WTC11 (cell line): ENCODE measurements at regions not wholly inside any gene's neighbourhood (a gene's known extent, or its start where the extent isn't known, plus 50 kb on each side); places are given as distances from the start of the nearest gene placed in this dataset.

ENCODE experiments used
- ATAC-seq: fragments of 200-7000 bp; cut with Tn5 transposase; 2 replicates; pipeline ENCODE4 v1.10.0; 2021; ENCODE audit warnings: mild to moderate bottlenecking, moderate library complexity
- CTCF ChIA-PET: fragments of 300-600 bp; sonication (Branson Sonifier 250); formaldehyde crosslinking; loops from one replicate; lab custom pipeline; 2021; ENCODE audit warnings: antibody characterized with exemption; lab: Charles Lee
- POLR2A ChIA-PET: fragments of 350-600 bp; sonication (Branson Sonifier 250); formaldehyde crosslinking; loops from one replicate; lab custom pipeline; 2021; ENCODE audit warnings: antibody characterized with exemption; lab: Charles Lee
- DNase-seq: peaks from one replicate; pipeline ENCODE4 v3.0.0; 2021; ENCODE audit warnings: low spot score
- H3K27ac Mint-ChIP-seq: 2 replicates; pipeline ENCODE4 v1.8.0; 2021; ENCODE audit warnings: mixed read lengths
- H3K27me3 Mint-ChIP-seq: 2 replicates; pipeline ENCODE4 v1.8.0; 2021; ENCODE audit warnings: low read depth, mild to moderate bottlenecking, moderate library complexity, mixed read lengths
- H3K36me3 Mint-ChIP-seq: 2 replicates; pipeline ENCODE4 v1.8.0; 2021; ENCODE audit warnings: mixed read lengths
- H3K4me1 Mint-ChIP-seq: 2 replicates; pipeline ENCODE4 v1.8.0; 2022; ENCODE audit warnings: mixed read lengths
- H3K4me3 Mint-ChIP-seq: 2 replicates; pipeline ENCODE4 v1.8.0; 2021; ENCODE audit warnings: mild to moderate bottlenecking, moderate library complexity, mixed read lengths
- H3K9me3 Mint-ChIP-seq: 2 replicates; pipeline ENCODE4 v1.8.0; 2021; ENCODE audit warnings: mixed read lengths
- FOXJ3 ChIP-seq: sonication (generic); formaldehyde crosslinking; IDR thresholded peaks from 2 replicates; pipeline ENCODE4 v1.9.0; 2021; ENCODE audit warnings: missing genetic modification reagents, mild to moderate bottlenecking, borderline replicate concordance
- FOXP1 ChIP-seq: sonication (generic); formaldehyde crosslinking; IDR thresholded peaks from 2 replicates; pipeline ENCODE4 v1.8.0; 2022; ENCODE audit warnings: missing genetic modification reagents, mild to moderate bottlenecking, moderate library complexity, borderline replicate concordance
- IRF2 ChIP-seq: sonication (generic); formaldehyde crosslinking; IDR thresholded peaks from 2 replicates; pipeline ENCODE4 v1.8.0; 2022; ENCODE audit warnings: low read depth, missing genetic modification reagents, borderline replicate concordance
- MXD4 ChIP-seq: fragments of 250-450 bp; sonication (Bioruptor Pico); IDR thresholded peaks from 2 replicates; pipeline ENCODE4 v1.8.0; 2021; ENCODE audit warnings: mild to moderate bottlenecking, moderate library complexity, borderline replicate concordance
- MYBL2 ChIP-seq: sonication (generic); formaldehyde crosslinking; IDR thresholded peaks from 2 replicates; pipeline ENCODE4 v1.8.1; 2023; ENCODE audit warnings: mild to moderate bottlenecking, moderate library complexity, missing genetic modification reagents
- NFATC4 ChIP-seq: fragments of 250-450 bp; sonication (Bioruptor Pico); IDR thresholded peaks from 2 replicates; pipeline ENCODE4 v1.9.0; 2021; ENCODE audit warnings: mild to moderate bottlenecking
- OVOL2 ChIP-seq: fragments of 250-450 bp; sonication (Bioruptor Pico); IDR thresholded peaks from 2 replicates; pipeline ENCODE4 v1.9.0; 2021; ENCODE audit warnings: mild to moderate bottlenecking, borderline replicate concordance
- RORB ChIP-seq: fragments of 250-450 bp; sonication (Bioruptor Pico); IDR thresholded peaks from 2 replicates; pipeline ENCODE4 v1.9.0; 2021; ENCODE audit warnings: mild to moderate bottlenecking
- SMAD4 ChIP-seq: sonication (generic); formaldehyde crosslinking; IDR thresholded peaks from 2 replicates; pipeline ENCODE4 v1.8.0; 2022; ENCODE audit warnings: mild to moderate bottlenecking, missing genetic modification reagents
- ZNF396 ChIP-seq: fragments of 250-450 bp; sonication (Bioruptor Pico); IDR thresholded peaks from 2 replicates; pipeline ENCODE4 v1.8.0; 2021; ENCODE audit warnings: mild to moderate bottlenecking, moderate library complexity, borderline replicate concordance
- ZNF416 ChIP-seq: fragments of 250-450 bp; sonication (Bioruptor Pico); IDR thresholded peaks from 2 replicates; pipeline ENCODE4 v1.9.0; 2021; ENCODE audit warnings: mild to moderate bottlenecking, inconsistent platforms
- ZNF671 ChIP-seq: fragments of 250-450 bp; sonication (Bioruptor Pico); IDR thresholded peaks from 2 replicates; pipeline ENCODE4 v1.8.0; 2021; ENCODE audit warnings: mild to moderate bottlenecking
- TF ChIP-seq, protein P1 (sequence below): fragments of 250-450 bp; sonication (Bioruptor Pico); conservative IDR thresholded peaks from 2 replicates; pipeline ENCODE4 v1.9.0; 2021; ENCODE audit warnings: mild to moderate bottlenecking
- TF ChIP-seq, protein P2 (sequence below): sonication (generic); formaldehyde crosslinking; conservative IDR thresholded peaks from 2 replicates; pipeline ENCODE4 v1.8.1; 2022; ENCODE audit warnings: mild to moderate bottlenecking, missing genetic modification reagents
- TF ChIP-seq, protein P3 (sequence below): fragments of 250-450 bp; sonication (Bioruptor Pico); IDR thresholded peaks from 2 replicates; pipeline ENCODE4 v1.9.0; 2021; ENCODE audit warnings: moderate library complexity, mild to moderate bottlenecking, inconsistent platforms, borderline replicate concordance
- TF ChIP-seq, protein P4 (sequence below): sonication (generic); formaldehyde crosslinking; IDR thresholded peaks from 2 replicates; pipeline ENCODE4 v1.8.0; 2023; ENCODE audit warnings: mild to moderate bottlenecking, missing genetic modification reagents
- TF ChIP-seq, protein P5 (sequence below): fragments of 250-450 bp; sonication (Bioruptor Pico); IDR thresholded peaks from 2 replicates; pipeline ENCODE4 v1.9.0; 2021; ENCODE audit warnings: mild to moderate bottlenecking
- TF ChIP-seq, protein P6 (sequence below): fragments of 250-450 bp; sonication (Bioruptor Pico); IDR thresholded peaks from 2 replicates; pipeline ENCODE4 v1.9.0; 2021; ENCODE audit warnings: mild to moderate bottlenecking
- TF ChIP-seq, protein P7 (sequence below): fragments of 250-450 bp; sonication (Bioruptor Pico); IDR thresholded peaks from 2 replicates; pipeline ENCODE4 v1.8.0; 2021; ENCODE audit warnings: mild to moderate bottlenecking
- TF ChIP-seq, protein P8 (sequence below): sonication (generic); formaldehyde crosslinking; IDR thresholded peaks from 2 replicates; pipeline ENCODE4 v1.8.1; 2023; ENCODE audit warnings: mild to moderate bottlenecking, missing genetic modification reagents, moderate library complexity

DNA sequence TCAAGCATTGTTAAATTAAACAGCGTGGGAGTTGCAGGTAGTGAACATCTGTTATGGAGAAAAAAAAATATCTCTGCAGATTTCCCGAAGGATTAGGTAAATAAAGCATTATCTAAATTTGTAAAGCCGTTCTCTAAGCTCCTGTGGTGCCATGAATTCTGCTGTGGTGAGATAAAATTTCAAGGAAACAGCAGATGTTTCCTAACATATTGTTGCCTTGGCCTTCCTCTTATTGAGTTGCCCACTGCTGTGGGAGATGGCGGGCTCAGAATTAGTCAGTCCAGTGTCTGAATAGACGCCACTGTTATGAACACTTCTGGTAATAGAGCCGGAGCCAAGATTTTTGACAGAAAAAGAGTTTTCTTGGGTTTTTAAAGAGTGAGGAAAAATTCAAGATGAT is 82.6 kb upstream of the ELMO1 start:
- DNase-seq (no peak), ATAC-seq (no peak)
- CTCF ChIA-PET = no interaction called here
- Mint-ChIP-seq H3K27me3 (no peaks in the 10 kb centered on the region), H3K36me3 (peaks cover 12% of the 10 kb centered on the region), H3K9me3 (peaks cover 11% of the 10 kb centered on the region), H3K4me1 (peaks cover 32% of the 10 kb centered on the region), H3K4me3 (no peak overlapping the region), H3K27ac (no peak overlapping the region)
- POLR2A ChIA-PET = no interaction called here
- TF ChIP-seq RORB (CRISPR knock-in tag) = no peak
- no peak for TF ChIP-seq SMAD4 (CRISPR knock-in tag)
- no peak for TF ChIP-seq NFATC4 (CRISPR knock-in tag)
- TF ChIP-seq, protein P1, sequence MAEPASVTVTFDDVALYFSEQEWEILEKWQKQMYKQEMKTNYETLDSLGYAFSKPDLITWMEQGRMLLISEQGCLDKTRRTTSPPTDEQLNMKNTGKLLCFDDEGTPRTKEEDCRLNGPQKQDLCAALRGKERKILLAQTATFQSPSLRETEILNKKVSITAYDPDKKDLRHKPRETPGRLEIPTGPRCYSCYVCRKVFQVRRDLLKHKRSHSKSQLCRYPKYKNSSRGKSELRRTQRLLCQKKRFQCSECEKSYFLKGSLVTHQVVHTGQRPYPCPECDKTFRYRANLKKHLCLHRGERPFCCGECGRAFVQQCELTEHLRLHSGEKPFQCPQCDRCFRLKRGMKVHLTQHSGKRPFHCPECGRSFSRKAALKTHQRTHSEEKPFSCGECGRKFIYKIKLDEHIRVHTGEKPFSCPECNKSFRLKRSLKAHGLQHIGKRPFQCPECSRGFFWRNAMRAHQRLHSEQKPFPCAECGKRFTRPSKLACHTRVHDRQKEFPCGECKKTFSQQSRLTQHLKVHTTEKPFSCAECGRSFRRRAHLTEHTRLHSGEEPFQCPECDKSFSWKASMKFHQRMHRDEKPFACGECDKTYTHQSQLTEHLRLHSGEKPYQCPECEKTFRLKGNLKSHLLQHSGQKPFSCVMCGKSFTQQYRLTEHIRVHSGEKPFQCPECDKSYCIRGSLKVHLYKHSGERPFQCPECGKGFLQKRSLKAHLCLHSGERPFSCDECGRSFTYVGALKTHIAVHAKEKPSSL (CRISPR knock-in tag) = no peak
- TF ChIP-seq, protein P2, sequence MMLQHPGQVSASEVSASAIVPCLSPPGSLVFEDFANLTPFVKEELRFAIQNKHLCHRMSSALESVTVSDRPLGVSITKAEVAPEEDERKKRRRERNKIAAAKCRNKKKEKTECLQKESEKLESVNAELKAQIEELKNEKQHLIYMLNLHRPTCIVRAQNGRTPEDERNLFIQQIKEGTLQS (CRISPR knock-in tag) = no peak

DNA sequence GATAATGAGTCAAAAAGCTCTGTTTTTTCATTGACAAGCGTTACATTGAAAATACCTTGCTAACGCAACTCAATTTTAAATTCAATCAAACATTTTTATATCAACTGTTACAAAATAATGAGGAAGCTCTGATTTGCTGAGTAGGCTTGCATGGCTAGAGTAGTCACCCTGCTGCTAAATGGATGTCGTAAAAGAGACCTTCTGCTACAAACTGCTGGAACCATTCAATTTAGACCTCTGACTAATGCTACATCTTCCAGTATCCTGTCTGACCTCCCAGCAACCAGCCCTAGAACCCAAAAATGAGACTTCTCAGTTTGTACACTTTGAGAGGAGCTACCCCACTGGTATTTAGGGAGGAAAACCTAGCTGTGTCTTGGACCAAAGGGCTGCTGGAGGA is 84.0 kb upstream of the ELMO1 start:
- ATAC-seq (no peak), DNase-seq (no peak)
- Mint-ChIP-seq H3K27ac (0 out of 2 replicates have a peak overlapping the region, but pooled peaks have one; percentile 8), H3K27me3 (no peaks in the 10 kb centered on the region), H3K4me3 (no peak overlapping the region), H3K9me3 (peaks cover 11% of the 10 kb centered on the region), H3K4me1 (peaks cover 37% of the 10 kb centered on the region), H3K36me3 (peaks cover 12% of the 10 kb centered on the region)
- ChIA-PET POLR2A (no interaction called here), CTCF (interaction anchor here (1.3 kb wide), 1 partner anchor 200 kb away, joined by 4 read pairs; no protein-coding TSS in a partner anchor)
- TF ChIP-seq, protein P3, sequence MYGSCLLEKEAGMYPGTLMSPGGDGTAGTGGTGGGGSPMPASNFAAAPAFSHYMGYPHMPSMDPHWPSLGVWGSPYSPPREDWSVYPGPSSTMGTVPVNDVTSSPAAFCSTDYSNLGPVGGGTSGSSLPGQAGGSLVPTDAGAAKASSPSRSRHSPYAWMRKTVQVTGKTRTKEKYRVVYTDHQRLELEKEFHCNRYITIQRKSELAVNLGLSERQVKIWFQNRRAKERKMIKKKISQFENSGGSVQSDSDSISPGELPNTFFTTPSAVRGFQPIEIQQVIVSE (CRISPR knock-in tag) = no peak
- no peak for TF ChIP-seq FOXJ3 (CRISPR knock-in tag)
- TF ChIP-seq ZNF396 = no peak
- no peak for TF ChIP-seq MXD4 (CRISPR knock-in tag)
- no peak for TF ChIP-seq MYBL2
- TF ChIP-seq, protein P1 (CRISPR knock-in tag) = no peak
- no peak for TF ChIP-seq ZNF416 (CRISPR knock-in tag)
- TF ChIP-seq, protein P4, sequence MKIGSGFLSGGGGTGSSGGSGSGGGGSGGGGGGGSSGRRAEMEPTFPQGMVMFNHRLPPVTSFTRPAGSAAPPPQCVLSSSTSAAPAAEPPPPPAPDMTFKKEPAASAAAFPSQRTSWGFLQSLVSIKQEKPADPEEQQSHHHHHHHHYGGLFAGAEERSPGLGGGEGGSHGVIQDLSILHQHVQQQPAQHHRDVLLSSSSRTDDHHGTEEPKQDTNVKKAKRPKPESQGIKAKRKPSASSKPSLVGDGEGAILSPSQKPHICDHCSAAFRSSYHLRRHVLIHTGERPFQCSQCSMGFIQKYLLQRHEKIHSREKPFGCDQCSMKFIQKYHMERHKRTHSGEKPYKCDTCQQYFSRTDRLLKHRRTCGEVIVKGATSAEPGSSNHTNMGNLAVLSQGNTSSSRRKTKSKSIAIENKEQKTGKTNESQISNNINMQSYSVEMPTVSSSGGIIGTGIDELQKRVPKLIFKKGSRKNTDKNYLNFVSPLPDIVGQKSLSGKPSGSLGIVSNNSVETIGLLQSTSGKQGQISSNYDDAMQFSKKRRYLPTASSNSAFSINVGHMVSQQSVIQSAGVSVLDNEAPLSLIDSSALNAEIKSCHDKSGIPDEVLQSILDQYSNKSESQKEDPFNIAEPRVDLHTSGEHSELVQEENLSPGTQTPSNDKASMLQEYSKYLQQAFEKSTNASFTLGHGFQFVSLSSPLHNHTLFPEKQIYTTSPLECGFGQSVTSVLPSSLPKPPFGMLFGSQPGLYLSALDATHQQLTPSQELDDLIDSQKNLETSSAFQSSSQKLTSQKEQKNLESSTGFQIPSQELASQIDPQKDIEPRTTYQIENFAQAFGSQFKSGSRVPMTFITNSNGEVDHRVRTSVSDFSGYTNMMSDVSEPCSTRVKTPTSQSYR (CRISPR knock-in tag) = no peak
- TF ChIP-seq, protein P5, sequence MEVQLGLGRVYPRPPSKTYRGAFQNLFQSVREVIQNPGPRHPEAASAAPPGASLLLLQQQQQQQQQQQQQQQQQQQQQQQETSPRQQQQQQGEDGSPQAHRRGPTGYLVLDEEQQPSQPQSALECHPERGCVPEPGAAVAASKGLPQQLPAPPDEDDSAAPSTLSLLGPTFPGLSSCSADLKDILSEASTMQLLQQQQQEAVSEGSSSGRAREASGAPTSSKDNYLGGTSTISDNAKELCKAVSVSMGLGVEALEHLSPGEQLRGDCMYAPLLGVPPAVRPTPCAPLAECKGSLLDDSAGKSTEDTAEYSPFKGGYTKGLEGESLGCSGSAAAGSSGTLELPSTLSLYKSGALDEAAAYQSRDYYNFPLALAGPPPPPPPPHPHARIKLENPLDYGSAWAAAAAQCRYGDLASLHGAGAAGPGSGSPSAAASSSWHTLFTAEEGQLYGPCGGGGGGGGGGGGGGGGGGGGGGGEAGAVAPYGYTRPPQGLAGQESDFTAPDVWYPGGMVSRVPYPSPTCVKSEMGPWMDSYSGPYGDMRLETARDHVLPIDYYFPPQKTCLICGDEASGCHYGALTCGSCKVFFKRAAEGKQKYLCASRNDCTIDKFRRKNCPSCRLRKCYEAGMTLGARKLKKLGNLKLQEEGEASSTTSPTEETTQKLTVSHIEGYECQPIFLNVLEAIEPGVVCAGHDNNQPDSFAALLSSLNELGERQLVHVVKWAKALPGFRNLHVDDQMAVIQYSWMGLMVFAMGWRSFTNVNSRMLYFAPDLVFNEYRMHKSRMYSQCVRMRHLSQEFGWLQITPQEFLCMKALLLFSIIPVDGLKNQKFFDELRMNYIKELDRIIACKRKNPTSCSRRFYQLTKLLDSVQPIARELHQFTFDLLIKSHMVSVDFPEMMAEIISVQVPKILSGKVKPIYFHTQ (CRISPR knock-in tag) = no peak
- TF ChIP-seq, protein P6, sequence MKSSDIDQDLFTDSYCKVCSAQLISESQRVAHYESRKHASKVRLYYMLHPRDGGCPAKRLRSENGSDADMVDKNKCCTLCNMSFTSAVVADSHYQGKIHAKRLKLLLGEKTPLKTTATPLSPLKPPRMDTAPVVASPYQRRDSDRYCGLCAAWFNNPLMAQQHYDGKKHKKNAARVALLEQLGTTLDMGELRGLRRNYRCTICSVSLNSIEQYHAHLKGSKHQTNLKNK (CRISPR knock-in tag) = no peak
- TF ChIP-seq, protein P7, sequence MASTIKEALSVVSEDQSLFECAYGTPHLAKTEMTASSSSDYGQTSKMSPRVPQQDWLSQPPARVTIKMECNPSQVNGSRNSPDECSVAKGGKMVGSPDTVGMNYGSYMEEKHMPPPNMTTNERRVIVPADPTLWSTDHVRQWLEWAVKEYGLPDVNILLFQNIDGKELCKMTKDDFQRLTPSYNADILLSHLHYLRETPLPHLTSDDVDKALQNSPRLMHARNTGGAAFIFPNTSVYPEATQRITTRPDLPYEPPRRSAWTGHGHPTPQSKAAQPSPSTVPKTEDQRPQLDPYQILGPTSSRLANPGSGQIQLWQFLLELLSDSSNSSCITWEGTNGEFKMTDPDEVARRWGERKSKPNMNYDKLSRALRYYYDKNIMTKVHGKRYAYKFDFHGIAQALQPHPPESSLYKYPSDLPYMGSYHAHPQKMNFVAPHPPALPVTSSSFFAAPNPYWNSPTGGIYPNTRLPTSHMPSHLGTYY (CRISPR knock-in tag) = no peak
- TF ChIP-seq, protein P8, sequence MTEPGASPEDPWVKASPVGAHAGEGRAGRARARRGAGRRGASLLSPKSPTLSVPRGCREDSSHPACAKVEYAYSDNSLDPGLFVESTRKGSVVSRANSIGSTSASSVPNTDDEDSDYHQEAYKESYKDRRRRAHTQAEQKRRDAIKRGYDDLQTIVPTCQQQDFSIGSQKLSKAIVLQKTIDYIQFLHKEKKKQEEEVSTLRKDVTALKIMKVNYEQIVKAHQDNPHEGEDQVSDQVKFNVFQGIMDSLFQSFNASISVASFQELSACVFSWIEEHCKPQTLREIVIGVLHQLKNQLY (CRISPR knock-in tag) = no peak
- no peak for TF ChIP-seq IRF2 (CRISPR knock-in tag)
- TF ChIP-seq ZNF671 = no peak
- TF ChIP-seq FOXP1 (CRISPR knock-in tag) = no peak
- no peak for TF ChIP-seq OVOL2
